GM18868 (cell line): ENCODE measurements at regions not wholly inside any gene's neighbourhood (a gene's known extent, or its start where the extent isn't known, plus 50 kb on each side); places are given as distances from the start of the nearest gene placed in this dataset.

ENCODE experiments used
- ATAC-seq: cut with Tn5 transposase; IDR thresholded peaks from one replicate; pipeline ENCODE4 v1.9.1; 2021; ENCODE audit warnings: mild to moderate bottlenecking, moderate library complexity; ENCODE audit not compliant: unreplicated experiment

DNA sequence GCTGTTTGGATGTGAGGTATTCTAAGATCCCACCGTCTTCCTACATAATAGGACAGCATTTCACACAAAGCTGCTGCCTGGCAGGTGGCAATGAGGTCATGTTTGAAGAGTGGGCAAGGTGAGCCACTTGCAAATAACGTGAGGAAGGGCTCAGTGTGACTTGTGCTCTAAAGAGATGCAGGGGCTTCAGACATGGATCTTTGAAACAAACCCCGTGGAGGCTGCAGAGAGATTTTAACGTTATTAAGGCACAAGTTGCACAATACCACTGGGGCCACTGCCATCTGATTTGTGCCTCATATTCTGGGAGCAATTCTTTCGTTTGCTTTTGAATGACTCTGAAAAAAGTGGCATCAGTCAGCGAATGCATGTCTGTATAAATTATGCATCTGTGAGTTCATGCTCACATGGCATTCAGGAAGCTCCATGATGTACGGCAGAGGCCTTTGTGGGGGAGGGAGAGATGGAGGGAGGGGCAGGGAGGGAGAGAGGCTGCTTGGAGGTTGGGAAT is 362.0 kb downstream of the SOX11 start:
- no peak for ATAC-seq

DNA sequence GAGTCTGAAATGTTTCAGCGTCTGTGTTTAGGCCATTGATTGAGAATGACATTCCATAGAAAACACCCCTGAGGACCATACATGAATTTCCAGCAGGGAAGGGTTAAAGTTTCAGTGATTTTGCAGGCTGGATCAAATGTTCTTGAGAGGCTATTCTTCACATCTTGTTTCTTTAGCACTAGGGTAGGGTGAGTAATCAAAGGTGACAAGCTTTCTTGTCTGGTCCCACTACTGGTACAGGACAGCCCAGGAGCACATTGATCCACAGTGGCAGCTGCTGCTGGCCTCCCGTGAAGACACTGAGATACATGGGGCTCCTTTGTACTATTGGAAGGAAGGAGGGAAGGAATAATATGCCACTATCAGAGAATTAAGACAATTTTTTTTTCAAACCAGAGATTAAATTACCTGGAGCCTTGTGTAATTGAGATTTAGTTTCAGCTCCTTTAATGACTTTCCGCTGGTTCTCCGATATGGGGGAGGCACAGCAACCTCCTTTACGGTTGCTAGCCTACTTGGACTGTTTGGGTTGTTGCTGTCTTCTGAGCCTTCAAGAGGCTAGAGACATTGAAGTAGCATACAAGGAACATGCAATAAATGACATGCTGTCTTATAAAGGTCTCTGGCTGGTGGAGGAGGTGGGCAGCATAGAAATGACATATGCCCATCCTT is 368.9 kb downstream of the SOX11 start:
- no peak for ATAC-seq

DNA sequence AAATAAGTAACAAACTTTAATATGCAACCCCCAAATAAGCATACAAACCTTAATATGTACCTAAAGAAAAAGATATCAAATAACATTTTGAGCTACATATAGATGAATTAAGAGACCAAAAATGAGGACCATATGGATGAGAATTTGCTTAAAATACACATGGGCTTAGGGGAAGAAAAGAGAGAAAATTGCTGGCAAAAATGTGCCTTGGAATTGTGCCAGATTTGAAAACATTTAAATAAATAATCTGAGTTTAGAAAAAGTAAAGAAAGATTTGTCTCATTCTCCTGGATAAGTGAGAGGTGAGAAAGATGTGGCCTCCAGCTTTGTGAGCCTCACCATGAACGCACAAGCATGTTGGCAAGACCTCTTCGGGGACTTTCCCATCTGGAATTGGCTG is 372.6 kb downstream of the SOX11 start:
- ATAC-seq: no peak

DNA sequence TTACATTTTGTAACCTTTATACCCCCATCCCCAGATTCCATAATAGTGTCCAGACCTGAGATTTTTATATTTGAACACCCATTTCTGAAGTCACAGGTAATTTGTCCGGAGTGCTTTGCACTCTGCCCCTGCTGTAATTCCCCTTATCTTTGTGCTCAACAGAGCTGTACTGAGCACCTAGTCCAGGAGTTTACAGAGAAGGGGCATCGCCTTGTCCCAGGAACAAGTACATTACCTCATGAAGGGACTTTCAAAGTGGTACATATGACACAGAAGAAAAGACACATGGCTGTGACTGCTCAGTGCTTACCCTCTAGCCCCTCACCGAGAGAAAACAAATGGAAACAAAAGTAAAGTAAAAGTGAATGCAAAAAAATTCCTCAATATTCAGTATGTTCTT is 373.5 kb downstream of the SOX11 start:
- ATAC-seq: peak; percentile 59

DNA sequence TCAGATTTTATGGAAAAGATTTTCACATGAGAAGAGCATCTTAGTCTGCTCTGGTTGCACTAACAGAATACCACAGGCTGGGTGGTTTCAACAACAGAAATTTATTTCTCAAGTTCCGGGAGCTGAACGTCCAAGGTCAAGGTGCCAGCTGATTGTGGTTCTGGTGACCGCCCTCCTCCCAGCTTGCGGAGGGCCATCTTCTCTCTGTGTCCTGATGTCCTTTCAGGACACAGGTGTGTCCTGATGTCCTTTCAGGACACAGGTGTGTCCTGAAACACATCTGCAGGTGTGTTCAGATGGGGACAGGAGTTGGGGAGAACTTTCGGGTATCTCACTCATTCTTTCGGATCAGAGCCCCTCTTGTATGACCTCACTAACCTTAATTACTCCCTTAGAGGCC is 374.9 kb downstream of the SOX11 start:
- no peak for ATAC-seq

DNA sequence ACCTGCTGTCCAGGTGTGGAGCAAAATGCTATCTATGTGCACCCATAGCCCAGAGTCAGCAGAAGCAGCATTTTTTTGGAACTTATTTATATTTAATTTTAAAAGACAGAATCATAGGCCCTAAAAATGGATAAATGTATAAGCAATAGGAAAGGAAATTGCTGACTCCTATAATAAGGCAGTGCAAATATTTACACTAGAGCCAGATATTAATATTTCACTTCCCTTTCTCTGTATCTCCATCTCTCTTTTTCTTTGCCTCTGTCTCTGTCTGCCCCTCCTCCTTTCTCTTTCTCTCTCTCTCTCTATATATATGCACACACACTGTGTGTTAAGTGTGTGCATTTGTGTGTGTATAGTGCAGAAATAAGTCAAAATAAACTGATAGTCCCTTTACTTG is 375.6 kb downstream of the SOX11 start:
- ATAC-seq: peak; percentile 62

DNA sequence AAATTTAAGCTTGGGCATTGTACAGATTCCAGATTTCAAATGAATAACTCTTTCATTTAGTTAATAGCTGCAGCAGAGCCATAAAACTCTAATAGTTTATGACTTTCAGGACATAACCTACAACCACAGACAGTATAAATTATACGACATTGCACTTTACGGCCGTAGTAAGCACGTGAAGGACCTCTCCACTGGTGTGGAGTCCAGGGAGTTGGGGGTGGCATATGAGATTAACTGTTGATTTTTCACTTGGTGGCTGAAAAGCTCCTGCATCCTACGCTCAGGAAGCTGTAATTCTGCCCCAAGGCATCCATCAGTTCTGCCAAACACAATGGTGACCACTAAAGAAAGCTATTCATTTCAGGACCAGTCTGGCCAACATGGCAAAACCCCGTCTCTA is 376.2 kb downstream of the SOX11 start:
- no peak for ATAC-seq

DNA sequence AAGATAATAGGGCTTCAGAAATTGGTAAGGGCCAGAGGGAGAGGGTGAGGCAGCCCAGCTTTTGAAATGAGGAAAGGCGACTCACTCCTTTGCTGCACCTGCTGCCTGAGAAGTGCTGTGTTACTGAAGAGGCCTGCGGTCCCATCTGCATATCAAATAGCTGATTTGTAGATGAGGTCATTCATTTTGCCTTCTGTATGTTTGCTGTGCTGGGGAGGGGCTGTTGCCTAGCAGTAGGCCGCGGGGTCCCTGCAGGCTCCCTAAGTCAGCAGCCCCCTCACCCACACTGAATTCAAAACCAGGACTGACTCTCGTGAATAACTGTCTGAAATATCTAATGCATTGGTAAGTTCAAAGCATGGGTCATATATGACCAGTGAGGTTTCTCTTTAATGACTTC is 377.2 kb downstream of the SOX11 start:
- ATAC-seq: no peak

DNA sequence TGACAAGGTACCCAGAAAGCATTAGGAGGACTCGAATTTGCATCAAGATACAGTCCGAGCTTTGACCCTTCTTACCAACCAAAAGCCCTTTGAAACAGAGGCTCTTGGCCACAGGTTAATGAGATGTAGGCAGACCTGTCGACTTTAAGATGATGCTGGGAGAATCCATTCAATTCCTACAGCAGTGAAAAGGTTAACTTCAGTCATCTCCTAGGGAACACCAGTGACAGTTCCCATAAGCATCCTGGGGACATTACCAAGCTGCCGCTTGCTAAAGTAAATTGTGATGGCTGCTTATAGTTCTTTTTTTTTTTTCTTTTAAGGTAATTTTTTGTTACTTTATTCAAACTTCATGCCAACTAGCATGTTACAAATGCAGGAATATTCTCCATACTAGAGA is 379.3 kb downstream of the SOX11 start:
- no peak for ATAC-seq

DNA sequence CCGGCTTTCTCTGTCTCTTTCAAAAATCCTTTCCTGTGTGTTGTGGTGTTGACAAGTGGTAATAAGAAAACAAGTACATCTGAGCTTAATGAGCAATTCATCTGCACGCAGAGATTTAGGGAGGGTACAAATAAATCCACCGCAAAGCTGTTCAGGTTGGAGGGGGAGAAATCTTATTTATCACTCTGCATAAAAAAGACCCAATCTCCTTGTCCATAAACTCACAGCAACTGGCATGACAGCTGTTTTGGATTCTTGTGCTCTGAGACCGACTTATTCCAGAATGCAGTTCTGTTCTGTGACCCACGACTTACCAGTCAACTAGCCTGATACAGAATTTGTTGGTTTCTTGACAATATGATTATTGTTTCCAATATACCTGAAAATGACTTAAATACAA is 380.1 kb downstream of the SOX11 start:
- ATAC-seq: no peak

DNA sequence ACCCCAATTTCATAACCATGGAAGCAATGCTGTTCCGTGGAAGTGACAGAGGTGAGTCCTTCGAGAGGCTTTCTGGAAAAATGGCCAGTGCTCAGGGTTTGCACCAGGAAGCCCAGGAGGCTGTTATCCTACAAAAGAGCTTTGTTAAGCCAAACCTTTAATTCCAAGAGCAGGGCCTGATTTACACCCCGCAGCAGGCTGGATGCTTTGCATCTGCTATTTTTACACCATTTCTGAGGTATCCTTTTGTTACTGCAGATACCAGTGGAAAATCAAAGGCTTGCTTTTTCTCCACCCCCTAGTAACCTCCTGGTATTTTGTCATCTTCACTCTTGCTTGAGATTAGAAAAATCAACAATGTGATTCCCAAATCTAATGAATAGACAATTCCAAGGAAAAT is 380.6 kb downstream of the SOX11 start:
- ATAC-seq: no peak

DNA sequence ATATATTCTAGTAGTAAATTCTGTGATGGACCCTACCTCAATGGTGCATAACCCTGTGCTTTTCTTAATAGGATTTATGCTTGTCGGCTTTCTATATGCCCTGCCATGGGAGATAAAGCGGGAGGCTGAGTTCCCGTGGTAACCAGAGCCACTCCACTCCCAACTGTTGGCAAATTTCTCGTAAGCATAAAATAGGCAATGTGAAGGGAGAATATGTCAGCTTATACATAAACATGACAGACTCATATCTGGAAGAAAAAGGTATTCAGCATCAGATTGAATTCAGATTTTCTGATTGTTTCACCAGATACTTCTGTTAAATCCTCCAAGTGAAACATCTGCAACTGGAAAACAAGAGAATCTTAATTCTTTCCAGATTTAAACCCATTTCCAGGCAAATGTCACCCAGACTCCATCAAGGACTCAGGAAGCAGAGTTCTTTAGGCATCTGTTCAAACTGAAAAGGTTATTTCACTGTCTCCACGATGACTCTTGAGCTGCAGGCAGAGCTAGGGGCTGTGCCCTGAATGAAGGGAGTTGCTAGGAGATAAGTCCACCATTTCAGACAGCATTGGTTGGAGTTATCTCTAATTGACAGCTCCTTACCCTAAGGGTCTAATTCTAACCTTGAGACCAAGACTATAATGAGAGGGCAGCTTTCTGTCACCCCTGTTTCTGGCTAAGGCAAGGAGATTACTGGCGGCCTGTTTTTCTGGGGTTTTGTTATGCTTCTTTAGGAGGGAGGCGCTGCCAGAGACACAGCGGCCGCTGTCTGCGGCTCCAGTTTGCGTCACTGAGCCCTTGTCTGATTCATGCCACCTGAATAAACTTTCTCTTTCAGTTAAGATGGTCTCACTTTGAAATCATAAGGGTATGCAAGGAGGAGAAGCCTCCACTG is 381.3 kb downstream of the SOX11 start:
- peak; percentile 56 for ATAC-seq

DNA sequence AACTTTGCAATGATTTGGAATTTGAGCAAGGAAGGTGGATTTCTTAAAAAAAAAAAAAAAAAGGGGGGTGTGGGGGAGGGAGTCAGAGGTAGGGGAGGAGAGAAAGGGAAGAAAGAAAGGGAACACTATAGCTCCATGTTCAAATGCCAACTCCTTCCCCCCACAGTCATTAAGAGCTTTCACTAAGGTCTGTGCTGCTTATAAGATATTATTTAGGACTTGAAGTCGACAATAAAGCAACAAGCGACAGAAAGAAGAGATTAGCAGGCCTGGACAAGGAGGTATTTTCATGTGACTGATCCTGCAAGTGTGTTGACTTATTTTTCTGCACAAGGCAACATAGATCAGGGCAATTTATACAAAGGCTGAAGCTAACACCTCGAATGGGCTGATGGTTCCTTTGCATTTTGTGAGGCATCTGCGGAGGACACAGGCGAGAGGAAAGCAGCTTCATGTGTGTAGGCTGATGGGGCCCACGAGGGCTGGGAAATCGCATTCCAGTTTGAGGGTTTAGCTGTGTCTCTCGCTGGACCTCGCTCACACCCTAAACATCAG is 382.0 kb downstream of the SOX11 start:
- peak; percentile 3 for ATAC-seq

DNA sequence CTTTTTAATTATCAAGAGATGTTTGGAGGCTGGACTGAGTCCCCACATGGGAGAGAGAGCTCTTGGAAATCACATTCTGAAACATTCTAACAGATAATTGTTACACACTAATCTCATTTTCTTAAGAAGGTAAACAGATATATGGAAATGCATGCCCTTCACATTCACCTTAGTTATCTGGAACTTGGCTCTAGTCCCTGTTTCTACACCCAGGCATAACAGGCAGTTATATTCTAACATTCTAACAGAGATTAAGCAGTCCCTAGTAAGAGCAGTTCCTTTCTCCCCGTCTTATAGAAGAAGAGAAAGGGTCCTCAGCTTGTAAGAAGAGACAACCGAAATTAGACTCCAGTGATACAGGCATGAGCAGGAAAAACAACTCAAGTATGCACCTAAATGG is 385.4 kb downstream of the SOX11 start:
- no peak for ATAC-seq

DNA sequence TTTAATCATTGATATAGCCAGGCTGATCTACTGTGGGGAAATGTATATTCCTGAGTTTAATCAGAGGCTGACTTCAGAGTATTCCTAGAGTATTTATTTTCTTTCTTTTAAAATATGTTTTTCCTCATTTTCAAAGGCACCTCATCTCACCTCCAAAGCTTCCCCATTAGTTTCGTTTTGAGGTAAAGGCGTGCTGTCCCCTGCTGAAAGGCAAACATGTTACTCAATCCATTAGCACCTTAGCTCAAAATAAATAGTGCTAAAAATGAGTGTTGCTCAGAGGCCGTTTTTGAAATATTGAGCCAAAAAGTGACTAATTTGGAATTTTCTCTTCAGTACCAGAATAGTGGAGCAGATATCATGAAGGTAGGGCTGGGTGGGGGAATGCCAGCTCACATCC is 386.2 kb downstream of the SOX11 start:
- ATAC-seq: peak; percentile 64

DNA sequence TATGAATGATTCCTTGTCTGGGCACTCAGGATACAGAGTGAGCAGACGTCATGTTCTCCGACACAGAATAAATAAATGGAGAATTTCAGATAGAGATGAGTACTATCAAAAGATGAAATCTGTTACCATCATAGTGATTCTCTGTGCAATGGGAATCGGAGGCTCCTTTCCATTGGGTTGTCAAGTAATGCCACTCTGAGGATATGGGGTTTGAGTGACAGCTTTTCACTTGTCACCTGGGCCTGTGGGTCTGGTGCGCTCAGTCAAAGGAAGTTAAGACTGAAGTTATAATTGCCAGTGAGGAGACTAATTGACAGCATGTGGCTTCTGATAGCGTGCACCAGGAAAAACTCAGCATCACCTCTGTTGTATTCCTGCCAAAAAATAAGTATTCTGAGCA is 387.2 kb downstream of the SOX11 start:
- ATAC-seq: no peak

DNA sequence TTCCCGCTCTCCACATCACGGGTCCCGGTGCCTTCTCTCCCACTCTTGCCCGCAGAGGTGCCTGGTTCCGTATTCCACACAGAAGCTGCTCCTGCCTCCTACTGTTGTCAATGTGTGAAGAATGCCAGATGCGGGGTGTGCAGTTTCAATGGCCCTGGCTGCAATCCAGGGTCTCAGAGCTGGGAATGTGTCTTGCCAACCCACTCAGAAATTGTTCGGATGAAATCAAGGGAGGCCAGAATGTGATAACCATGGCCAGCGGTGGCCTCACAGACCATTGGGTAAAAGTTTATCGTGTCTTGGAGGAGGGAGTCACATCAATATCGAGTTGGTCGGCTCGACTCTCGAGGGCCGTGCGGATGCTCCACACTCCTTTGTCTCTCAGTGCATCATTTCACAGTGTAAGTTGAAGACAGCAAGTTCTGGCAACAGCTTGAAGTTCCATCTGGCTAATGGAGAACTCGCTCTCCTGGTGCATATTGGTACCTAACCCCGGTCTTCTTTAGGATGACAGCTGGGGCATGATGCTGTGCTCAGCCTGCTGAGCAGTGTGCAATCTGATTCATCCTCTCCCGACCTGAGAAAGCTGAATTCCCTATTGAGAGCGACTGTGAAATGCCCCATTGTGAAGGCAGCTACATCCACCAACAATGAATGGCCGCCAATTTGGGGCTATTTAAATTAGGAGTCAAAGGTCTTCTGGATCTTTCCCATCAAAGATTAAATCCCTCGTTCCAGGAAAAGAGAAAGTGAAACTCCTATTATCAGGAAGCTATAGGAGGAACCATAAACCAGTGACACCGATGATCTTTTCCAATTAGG is 389.0 kb downstream of the SOX11 start:
- ATAC-seq: no peak

DNA sequence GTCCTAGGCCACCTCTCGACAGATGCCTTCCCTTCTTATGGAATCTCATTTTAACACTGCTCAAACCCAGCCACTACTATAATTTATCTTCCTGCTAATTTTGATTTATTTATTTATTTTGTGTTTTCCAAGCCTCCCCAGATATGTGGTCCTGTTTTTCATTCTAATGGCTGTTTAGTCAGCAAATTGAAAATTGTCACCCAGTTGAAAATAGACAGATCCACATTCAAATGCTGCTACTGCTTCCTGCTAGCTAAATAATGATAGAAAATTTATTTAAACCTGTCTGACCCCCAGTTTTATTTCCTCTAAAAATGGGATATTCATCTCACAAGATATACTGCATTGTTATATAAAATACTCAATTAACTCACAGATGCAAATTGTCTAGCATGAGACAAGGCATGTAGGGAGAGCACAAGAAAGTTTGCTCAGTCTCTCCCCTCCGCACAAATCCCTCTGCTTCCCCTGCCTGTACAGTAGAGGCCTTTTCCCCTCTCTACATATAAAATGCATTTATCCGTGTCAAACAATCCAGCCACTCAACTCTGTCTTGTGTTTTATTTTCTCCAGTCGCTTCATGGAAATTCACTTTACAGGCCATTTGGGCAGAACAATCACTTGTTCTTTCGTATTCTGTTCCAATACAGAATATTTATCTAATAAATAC is 389.9 kb downstream of the SOX11 start:
- no peak for ATAC-seq

DNA sequence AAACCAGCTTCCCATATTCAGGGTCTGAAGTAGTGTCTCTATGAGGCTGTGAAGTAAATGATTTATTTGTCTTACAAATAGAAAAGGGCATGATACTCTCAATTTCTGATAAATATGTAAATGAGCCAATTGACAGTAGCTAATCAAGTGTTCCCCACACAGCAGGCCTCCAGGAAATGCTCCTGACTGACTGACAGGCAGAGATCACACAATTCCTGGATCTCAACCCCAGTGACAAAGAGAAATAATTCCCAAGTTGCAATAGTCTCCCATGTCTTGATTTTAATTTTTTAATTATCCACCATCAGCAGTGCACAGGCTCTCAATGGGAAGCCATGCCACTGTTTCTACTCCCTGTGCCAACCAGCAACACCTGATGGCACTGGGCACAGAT is 390.4 kb downstream of the SOX11 start:
- no peak for ATAC-seq

DNA sequence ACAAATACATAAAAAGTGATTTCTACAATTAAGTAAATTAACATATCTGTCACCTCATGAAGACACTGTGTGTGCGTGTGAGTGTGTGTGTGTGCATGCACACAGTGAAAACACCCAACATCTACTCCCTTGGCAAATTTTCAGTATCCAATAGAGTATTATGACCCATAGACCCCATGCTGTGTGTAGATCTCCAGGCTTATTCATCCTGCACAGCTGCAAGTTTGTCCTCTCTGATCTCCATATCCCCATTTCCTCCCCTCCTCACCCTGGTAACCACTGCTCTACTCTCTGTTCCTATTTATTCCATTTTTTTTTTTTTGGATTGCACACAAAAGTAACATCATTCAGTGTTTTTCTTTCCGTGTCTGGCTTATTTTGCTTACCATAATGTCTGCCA is 391.0 kb downstream of the SOX11 start:
- no peak for ATAC-seq

DNA sequence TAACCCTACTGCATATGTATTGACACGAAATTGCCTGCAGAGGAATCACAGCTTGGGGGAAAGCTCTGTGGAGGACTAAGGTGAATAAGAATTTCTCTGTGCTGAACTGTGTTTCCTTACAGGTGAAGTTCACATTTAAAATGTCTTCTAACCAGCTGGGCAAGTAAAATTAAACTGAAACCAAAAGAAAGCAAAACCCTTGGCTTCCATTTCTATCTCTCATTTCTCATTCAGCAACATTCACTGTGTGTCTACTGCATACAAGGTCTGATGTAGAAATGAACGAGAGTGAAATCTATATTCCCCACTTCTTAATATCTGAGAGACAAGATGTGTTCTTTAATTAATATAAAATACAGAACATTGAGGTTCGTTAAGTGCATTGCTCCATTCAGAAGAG is 397.3 kb downstream of the SOX11 start:
- ATAC-seq: peak; percentile 61
